ENCODE measurements at regions not wholly inside any gene's neighbourhood (a gene's known extent, or its start where the extent isn't known, plus 50 kb on each side); places are given as distances from the start of the nearest gene placed in this dataset.

DNA sequence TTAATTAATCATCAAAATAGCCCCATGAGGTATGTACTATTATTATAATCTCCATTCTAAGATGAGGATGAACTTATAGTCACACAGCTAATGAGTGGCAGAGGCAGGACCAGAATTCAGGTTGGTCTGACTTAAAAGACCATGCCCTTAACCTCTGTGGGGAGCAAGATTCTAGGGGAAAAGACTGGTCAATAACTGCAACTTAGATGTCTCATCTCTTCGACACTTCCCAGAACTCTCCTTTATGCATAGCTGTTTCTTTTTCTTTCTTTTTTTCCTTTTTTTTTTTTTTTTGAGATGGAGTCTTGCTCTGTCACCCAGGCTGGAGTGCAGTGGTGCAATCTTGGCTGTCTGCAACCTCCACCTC is 66.3 kb upstream of the RTN4 start:
- TF ChIP-seq TAF1 (IDR thresholded peaks at IDR 0.05; ENCODE audit: borderline replicate concordance, insufficient read depth, low read length) (no peak), SIN3A (IDR thresholded peaks at IDR 0.05; ENCODE audit: borderline replicate concordance, insufficient read depth, low read length) (no peak), POLR2AphosphoS5 (IDR thresholded peaks at IDR 0.05; ENCODE audit: low read depth, low read length) (no peak), FOXP2 (optimal IDR thresholded peaks at IDR 0.05; ENCODE audit: borderline replicate concordance, extremely low read depth, extremely low read length, insufficient read depth) (no peak)
- TF ChIP-seq, protein P1, sequence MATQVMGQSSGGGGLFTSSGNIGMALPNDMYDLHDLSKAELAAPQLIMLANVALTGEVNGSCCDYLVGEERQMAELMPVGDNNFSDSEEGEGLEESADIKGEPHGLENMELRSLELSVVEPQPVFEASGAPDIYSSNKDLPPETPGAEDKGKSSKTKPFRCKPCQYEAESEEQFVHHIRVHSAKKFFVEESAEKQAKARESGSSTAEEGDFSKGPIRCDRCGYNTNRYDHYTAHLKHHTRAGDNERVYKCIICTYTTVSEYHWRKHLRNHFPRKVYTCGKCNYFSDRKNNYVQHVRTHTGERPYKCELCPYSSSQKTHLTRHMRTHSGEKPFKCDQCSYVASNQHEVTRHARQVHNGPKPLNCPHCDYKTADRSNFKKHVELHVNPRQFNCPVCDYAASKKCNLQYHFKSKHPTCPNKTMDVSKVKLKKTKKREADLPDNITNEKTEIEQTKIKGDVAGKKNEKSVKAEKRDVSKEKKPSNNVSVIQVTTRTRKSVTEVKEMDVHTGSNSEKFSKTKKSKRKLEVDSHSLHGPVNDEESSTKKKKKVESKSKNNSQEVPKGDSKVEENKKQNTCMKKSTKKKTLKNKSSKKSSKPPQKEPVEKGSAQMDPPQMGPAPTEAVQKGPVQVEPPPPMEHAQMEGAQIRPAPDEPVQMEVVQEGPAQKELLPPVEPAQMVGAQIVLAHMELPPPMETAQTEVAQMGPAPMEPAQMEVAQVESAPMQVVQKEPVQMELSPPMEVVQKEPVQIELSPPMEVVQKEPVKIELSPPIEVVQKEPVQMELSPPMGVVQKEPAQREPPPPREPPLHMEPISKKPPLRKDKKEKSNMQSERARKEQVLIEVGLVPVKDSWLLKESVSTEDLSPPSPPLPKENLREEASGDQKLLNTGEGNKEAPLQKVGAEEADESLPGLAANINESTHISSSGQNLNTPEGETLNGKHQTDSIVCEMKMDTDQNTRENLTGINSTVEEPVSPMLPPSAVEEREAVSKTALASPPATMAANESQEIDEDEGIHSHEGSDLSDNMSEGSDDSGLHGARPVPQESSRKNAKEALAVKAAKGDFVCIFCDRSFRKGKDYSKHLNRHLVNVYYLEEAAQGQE (IDR thresholded peaks at IDR 0.05; ENCODE audit: insufficient read depth in 1 of 2, low read depth in 2 of 2, low read length in 2 of 2): no peak

DNA sequence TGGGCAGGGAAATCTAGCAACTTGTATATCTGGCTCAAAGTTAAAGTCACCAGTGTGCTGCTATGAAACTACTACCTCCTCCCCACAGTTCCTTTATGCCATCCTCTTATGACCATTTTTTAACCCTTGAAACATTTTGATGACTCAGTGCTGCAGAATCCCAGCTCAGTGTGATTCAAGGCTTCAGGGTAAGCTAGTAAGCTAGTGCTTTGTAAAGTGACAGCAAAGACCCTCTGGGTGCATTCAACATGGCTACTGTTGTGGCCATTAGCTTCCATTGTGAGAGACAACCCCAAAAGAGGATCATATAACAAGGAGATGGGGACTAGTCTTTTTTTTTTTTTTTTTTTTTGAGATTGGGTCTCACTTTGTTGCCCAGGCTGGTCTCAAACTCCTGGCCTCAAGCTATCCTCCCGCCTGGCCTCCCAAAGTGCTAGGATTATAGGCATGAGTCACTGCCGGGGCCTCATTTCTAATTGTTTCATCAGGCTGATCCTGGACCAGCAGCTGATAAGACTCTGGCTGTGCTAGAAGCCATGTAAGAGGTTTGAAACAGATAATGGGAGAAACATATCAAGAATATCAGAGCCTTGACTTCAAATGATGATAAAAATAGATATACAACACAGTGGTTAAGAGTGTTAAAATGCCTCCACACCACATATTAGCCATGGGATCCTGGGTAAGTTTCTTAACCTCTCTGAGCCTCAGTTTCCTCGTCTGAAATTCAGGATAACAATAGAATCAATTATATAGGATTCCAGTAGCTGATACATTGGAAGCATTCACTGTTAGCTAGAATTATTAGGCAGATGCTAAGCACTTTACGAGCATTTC is 65.7 kb upstream of the RTN4 start:
- TF ChIP-seq FOXP2 (optimal IDR thresholded peaks at IDR 0.05; ENCODE audit: borderline replicate concordance, extremely low read depth, extremely low read length, insufficient read depth) (no peak), TAF1 (IDR thresholded peaks at IDR 0.05; ENCODE audit: borderline replicate concordance, insufficient read depth, low read length) (no peak), POLR2AphosphoS5 (IDR thresholded peaks at IDR 0.05; ENCODE audit: low read depth, low read length) (no peak), SIN3A (IDR thresholded peaks at IDR 0.05; ENCODE audit: borderline replicate concordance, insufficient read depth, low read length) (no peak)
- TF ChIP-seq, protein P1 (IDR thresholded peaks at IDR 0.05; ENCODE audit: insufficient read depth in 1 of 2, low read depth in 2 of 2, low read length in 2 of 2): no peak

DNA sequence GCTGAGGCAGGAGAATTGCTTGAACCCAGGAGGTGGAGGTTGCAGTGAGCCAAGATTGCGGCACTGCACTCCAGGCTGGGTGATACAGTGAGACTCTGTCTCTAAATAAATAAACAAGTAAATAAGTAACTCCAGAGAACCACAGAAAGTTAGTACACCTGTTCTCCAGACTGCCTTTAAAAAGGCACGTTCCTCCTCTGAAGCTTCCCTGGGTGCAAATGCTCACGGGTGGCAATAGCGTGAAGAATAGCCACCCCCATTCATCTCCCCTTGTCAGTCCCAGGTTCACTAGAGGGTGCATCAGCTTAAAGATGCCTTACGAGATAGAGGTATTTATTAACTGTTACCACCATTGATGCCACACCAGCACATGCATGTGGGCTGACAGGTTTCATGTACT is 64.3 kb upstream of the RTN4 start:
- TF ChIP-seq, protein P1 (IDR thresholded peaks at IDR 0.05; ENCODE audit: insufficient read depth in 1 of 2, low read depth in 2 of 2, low read length in 2 of 2): no peak
- TF ChIP-seq FOXP2 (optimal IDR thresholded peaks at IDR 0.05; ENCODE audit: borderline replicate concordance, extremely low read depth, extremely low read length, insufficient read depth) (no peak), SIN3A (IDR thresholded peaks at IDR 0.05; ENCODE audit: borderline replicate concordance, insufficient read depth, low read length) (no peak)

DNA sequence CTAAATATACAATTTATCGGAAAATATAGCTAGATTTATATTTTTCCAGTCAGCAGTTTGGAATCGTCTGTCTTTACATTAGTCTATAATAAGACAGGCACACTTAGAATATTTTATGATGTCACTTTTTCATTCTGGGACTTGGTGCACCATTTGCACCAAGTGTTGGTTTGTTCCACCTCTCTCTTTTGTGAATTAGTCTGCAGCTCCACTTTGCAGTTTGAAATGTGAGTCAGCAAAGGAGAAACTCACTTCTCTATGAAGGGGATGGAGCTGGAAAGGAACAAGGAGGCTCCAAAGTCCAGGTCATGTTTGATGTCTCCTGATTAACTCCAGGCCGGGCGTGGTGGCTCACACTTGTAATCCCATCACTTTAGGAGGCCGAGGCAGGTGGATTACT is 63.8 kb upstream of the RTN4 start:
- TF ChIP-seq TAF1 (IDR thresholded peaks at IDR 0.05; ENCODE audit: borderline replicate concordance, insufficient read depth, low read length) (no peak), SIN3A (IDR thresholded peaks at IDR 0.05; ENCODE audit: borderline replicate concordance, insufficient read depth, low read length) (no peak), FOXP2 (optimal IDR thresholded peaks at IDR 0.05; ENCODE audit: borderline replicate concordance, extremely low read depth, extremely low read length, insufficient read depth) (no peak), POLR2AphosphoS5 (IDR thresholded peaks at IDR 0.05; ENCODE audit: low read depth, low read length) (no peak)
- TF ChIP-seq, protein P1 (IDR thresholded peaks at IDR 0.05; ENCODE audit: insufficient read depth in 1 of 2, low read depth in 2 of 2, low read length in 2 of 2): no peak
